Fibroblast of mammary gland (primary cell): ENCODE measurements at regions not wholly inside any gene's neighbourhood (a gene's known extent, or its start where the extent isn't known, plus 50 kb on each side); places are given as distances from the start of the nearest gene placed in this dataset.

Experiments
- DNase-seq: peaks from one replicate; pipeline ENCODE4 v3.0.0-alpha.2; 2010; ENCODE audit warnings: low read depth
- H3K4me3 ChIP-seq: 2 replicates; pipeline ENCODE4 v1.5.1; 2011; ENCODE audit warnings: low read depth, mild to moderate bottlenecking, low read length, moderate library complexity; ENCODE audit not compliant: control insufficient read depth
- CTCF ChIP-seq: conservative IDR thresholded peaks from 2 replicates; pipeline ENCODE4 v1.5.1; 2011; ENCODE audit warnings: low read depth, low read length, inconsistent platforms; ENCODE audit not compliant: control insufficient read depth, insufficient read depth

- no peak overlapping the region for H3K4me3 ChIP-seq
- no peak for DNase-seq
- TF ChIP-seq CTCF, result no peak
Measured at GRCh38 chr17:69703751-69704150, 289.3 kb downstream of the MAP2K6 start.

GRCh38 chr17:69704935-69705334, 290.4 kb downstream of the MAP2K6 start:
- TF ChIP-seq CTCF, result no peak
- DNase-seq, result no peak
- H3K4me3 ChIP-seq, result no peak overlapping the region

- H3K4me3 ChIP-seq, result no peak overlapping the region
- no peak for DNase-seq
- TF ChIP-seq CTCF, result no peak
Measured at GRCh38 chr17:69706127-69706526, 291.6 kb downstream of the MAP2K6 start.

- H3K4me3 ChIP-seq, result no peak overlapping the region
- no peak for TF ChIP-seq CTCF
- DNase-seq, result no peak
Measured at GRCh38 chr17:69709441-69709840, 294.9 kb downstream of the MAP2K6 start.

GRCh38 chr17:69710926-69711325, 296.4 kb downstream of the MAP2K6 start:
- TF ChIP-seq CTCF, result no peak
- peak; percentile 48 for DNase-seq
- no peak overlapping the region for H3K4me3 ChIP-seq

GRCh38 chr17:69711541-69711940, 297.0 kb downstream of the MAP2K6 start:
- peak; percentile 19 for DNase-seq
- H3K4me3 ChIP-seq, result no peak overlapping the region
- no peak for TF ChIP-seq CTCF

GRCh38 chr17:69712801-69713311, 298.4 kb downstream of the MAP2K6 start:
- TF ChIP-seq CTCF, result no peak
- H3K4me3 ChIP-seq, result no peak overlapping the region
- no peak for DNase-seq
